ENCODE measurements at regions not wholly inside any gene's neighbourhood (a gene's known extent, or its start where the extent isn't known, plus 50 kb on each side); places are given as distances from the start of the nearest gene placed in this dataset.

GRCh38 chr11:27215471-27216269 is 147.3 kb downstream of the CCDC34 start:
- DNase-seq (ENCODE audit: low read depth, low spot score), result no peak

- no peak for DNase-seq (ENCODE audit: low read depth, low spot score)
These were observed 148.3 kb downstream of the CCDC34 start for GRCh38 chr11:27214713-27215112.

- no peak for DNase-seq (ENCODE audit: low read depth, low spot score)
These were observed 149.8 kb downstream of the CCDC34 start for GRCh38 chr11:27213232-27213660.

DNA sequence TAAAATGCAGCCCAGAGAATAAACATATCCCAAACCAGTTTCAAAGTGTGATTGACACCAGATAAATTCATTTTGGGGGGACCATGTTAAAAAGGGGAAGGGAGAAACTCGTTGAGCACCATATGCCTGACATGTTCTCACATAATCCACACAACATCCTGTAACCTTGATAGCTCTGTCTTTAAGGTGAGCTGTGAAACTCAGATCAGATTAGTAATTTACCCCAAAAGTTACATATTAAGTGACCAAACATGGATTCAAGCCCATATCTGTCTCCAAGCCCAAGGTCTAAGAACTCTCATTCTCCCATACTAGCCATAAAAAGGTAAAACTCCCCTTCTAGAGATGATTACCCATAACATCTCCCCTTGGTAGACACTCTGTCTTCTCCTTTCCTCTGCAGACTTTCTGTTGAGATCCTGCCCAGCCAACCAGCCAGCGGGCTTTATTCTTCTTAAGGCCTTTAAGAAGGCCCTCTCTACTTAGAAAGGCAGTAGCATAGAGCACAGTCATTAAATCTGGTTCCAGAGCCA is 150.7 kb downstream of the CCDC34 start:
- no peak for DNase-seq (ENCODE audit: low read depth, low spot score)

GRCh38 chr11:27211370-27212127 is 151.5 kb downstream of the CCDC34 start:
- no peak for DNase-seq (ENCODE audit: low read depth, low spot score)

- no peak for DNase-seq (ENCODE audit: low read depth, low spot score)
These were observed 152.5 kb downstream of the CCDC34 start for GRCh38 chr11:27210531-27210930.

DNA sequence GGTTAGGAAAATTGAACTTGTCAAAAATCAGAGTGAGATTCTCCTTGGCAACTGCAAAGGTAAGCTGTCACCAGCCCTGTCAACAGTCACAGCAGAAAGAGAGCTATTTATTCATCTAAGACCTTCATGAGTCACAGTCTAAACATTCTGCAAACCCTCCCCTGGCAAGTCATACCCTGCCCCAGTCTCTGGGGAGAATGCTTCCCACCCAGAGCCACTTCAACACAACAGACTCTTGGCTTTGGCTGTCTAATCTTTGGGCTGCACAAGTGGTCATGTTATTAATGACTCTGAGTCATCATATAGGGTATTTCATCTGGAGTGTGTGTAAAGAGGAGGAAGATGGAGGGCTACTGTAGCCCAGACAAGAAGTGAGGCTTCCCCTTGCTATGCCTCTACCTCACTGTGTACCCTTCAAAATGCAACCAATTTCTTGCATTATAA is 153.4 kb downstream of the CCDC34 start:
- no peak for DNase-seq (ENCODE audit: low read depth, low spot score)

DNA sequence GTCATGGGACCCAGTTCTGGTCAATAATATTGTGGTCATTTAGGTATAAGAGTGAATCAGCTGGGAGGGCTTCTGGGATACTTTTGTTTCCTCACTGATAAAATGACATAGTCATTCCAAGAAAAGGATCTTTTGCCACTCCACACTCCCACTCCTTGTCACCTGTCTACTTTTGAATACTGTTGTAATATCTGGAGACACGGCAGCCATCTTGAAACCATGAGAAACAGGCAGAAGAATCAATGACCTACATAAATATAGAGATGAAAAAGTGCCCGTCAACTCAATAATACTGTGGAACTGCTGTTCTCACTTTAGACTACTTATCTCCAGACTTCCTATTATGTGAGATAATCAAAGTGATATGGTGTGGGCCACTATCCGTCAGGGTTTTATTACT is 154.2 kb downstream of the CCDC34 start:
- DNase-seq (ENCODE audit: low read depth, low spot score), result no peak

DNA sequence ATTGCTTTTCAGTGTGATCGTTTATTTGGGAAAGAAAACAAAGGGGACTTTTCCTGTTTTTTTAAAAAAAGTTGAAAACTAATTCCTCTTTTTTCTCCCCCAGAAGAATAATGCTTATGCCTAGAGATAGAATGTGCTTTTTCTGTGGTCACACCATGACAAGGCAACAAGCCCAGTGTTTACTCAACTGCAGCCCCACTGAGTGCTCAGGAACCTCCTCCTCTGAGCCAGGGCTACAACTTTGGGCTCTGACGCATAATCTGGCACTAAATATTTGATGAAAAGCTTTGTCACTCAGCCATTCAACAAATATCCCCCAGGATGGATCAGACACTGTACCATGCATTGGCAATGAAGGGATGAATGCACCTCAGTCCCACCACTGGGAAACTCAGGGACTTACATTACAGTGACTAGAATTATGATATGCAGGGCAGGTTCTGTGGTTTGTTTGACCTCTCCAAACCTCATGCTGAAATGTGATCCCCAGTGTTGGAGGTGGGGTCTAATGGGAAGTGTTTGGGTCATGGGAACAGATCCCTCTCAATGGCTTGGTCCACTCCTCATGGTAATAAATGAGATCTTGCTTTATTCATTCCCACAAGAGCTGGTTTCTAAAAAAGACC is 155.9 kb downstream of the CCDC34 start:
- no peak for DNase-seq (ENCODE audit: low read depth, low spot score)

GRCh38 chr11:27205779-27206570 is 157.0 kb downstream of the CCDC34 start:
- no peak for DNase-seq (ENCODE audit: low read depth, low spot score)

- DNase-seq (ENCODE audit: low read depth, low spot score), result no peak
These were observed 157.8 kb downstream of the CCDC34 start for GRCh38 chr11:27205250-27205649.

DNA sequence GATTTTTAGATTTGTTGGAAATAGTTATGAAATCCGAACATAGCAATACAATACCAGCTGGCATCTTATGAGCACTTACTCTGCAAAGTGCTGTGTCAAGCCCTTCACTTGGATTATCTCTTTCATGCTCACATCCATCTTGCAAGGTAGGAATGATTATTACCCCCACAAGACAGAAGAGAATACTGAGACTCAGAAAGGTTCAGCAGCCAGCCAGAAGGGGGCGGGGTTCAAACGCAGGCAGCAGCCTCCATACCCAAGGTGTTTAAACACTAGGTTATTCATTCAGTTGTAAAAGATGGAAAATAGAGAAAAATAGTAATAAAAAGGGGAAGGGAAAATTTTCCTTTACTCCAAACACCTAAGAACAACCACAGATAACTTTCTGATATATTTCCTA is 158.5 kb downstream of the CCDC34 start:
- no peak for DNase-seq (ENCODE audit: low read depth, low spot score)

DNA sequence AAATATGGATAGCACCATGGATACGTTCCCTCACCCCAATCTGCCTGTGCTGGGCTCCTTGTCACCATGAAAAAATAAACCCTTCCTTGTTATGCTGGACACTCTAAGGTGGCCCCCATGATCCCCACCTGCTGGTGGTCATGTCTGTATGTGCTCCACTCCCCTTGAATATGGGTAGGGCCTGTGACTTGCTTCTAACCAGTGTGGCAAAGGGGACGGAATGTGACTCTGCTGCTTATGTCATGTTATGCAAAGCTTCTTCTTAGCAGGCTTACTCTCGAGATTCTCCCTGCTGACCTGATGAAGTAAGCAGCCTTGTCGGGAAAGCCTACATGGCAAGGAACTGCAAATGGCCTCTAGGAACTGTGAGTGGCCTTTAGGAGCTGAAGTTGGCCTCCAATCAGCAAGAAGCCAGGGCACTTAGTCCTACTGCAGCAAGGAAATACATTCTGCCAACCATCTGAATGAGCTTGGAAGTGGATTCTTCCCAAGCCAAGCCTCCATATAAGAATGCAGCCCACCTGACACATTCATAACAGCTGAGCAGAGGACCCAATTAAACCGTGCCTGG is 159.9 kb downstream of the CCDC34 start:
- no peak for DNase-seq (ENCODE audit: low read depth, low spot score)

DNA sequence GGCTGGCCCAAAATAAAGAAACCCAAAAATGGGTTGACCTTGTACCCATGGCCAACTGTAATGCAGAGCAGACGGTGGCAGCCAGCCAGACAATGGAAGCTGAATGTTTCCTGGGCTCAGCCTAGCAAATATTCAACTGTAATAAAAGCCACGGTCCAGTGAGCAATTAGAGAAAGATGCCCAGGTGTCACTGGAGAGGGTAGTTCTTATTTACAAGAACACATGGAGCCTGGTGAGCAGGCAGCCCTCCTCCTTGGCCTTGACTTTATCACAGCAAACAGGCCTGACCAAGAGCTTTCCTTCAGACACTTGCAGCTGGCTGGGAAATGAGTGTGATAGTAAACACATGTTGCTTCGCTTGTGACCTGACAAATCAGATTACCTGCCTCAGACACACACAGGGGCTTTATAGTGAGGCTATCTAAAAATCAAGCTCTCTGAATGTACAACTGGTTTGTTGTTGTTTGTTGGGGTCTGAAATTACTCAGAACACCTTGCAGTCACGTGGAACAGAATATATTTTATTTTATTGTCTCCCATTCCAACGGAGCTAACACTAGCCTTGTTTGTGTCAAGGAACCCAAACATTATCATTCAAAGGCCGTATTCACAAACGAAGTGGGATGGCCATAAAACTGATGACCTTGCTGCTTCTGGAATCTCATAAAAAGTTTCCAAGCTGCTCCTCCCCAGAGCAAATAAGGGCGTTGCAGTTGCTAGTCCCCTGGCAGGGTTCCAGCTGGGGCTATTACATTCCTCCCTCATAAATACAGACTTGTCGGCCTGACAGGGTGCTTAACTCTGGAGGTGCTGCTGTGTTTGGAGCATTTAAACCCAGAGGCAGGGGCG is 161.1 kb downstream of the BBOX1 start:
- no peak for DNase-seq (ENCODE audit: low read depth, low spot score)

DNA sequence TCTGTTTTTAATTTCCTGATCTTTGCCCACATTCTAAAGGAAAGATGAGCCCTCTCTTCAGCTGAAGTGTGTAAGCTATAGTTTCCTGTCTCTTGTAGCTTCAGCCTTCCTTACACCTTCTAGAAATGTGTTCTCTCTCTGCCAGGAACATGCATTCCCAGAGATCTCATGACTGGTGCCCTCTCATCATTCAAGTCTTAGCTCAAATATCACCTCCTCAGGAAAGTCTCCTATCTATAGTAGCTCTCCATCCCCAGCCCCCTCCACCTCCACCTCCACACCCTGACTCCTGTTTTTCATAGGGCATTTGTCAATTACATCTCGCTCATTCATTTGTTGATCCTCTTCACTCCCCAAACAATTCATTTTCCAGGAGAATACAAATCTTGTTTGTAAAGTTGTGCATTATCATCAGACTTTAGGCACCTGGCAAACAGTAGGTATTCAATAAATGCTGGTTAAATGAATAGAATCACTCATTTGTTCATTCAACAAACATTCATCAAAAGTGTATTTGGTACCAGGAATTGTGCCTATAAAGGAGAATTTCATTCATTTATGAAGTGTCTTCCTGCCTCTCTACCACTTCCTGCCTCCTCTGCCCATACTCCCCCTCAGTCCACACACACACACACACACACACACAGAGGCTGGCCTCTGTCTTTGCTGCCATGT is 160.3 kb downstream of the BBOX1 start:
- no peak for DNase-seq (ENCODE audit: low read depth, low spot score)

DNA sequence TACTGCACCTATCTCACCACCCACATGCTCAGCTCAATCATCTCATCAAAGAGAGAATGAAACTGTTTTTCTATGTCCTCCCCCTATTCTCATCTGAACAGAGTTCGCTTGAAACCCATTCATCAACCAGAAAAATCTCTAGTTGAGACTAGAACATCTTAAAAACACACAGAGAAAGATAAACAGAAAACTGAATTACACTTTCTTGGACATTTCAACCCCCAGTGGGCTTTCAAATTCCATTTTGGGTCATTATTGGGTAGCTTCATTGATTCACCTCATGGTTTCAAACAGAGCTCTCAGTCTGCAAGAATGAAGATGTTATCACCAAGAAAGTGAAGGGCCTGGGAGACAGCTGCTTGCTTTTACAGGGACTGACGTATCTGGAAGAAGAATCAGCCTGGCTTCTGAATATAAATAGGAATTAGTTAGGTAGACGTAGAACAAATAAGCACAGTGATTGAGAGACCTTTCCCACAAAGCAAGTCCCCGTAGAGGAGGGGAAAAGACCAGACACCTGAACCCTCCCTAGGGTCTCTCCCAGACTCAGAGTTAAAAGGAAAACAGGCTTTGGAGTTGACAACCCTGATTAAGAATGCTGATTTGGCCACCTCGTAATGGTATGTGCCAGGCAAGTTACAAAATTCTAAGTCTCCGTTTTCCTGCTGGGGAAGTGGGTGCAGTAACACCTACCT is 155.7 kb downstream of the BBOX1 start:
- DNase-seq (ENCODE audit: low read depth, low spot score), result no peak

- DNase-seq (ENCODE audit: low read depth, low spot score), result no peak
These were observed 155.2 kb downstream of the BBOX1 start for GRCh38 chr11:27195837-27196202.

GRCh38 chr11:27194976-27195375 is 154.4 kb downstream of the BBOX1 start:
- DNase-seq (ENCODE audit: low read depth, low spot score), result no peak
